ENCODE measurements at regions not wholly inside any gene's neighbourhood (a gene's known extent, or its start where the extent isn't known, plus 50 kb on each side); places are given as distances from the start of the nearest gene placed in this dataset.
A peak's percentile ranks its signal among the peaks of the same experiment; 100 is the strongest.
"Not testable (repeated sequence)": the region's sequence is repeated elsewhere in the genome, so short reads cannot be mapped to it uniquely, and the experiment has no call there.

GRCh38 chr5:159543326-159543725 lies 213.0 kb upstream of the IL12B start:
- no peak for DNase-seq

- DNase-seq: no peak
These were observed 214.9 kb upstream of the IL12B start for GRCh38 chr5:159545156-159545555.

GRCh38 chr5:159547466-159548195 lies 217.3 kb upstream of the IL12B start:
- DNase-seq: no peak

- DNase-seq: no peak
These were observed 218.2 kb upstream of the IL12B start for GRCh38 chr5:159548517-159548916.

- DNase-seq: no peak
These were observed 218.8 kb upstream of the IL12B start for GRCh38 chr5:159549046-159549445.

GRCh38 chr5:159550951-159551350 lies 220.7 kb upstream of the IL12B start:
- DNase-seq: no peak

GRCh38 chr5:159552751-159553150 lies 222.5 kb upstream of the IL12B start:
- DNase-seq: no peak

- no peak for DNase-seq
These were observed 223.5 kb upstream of the IL12B start for GRCh38 chr5:159553792-159554191.

GRCh38 chr5:159555084-159555483 lies 224.8 kb upstream of the IL12B start:
- no peak for DNase-seq

- DNase-seq: no peak
These were observed 229.1 kb upstream of the IL12B start for GRCh38 chr5:159559337-159559736.

GRCh38 chr5:159560088-159560487 lies 229.8 kb upstream of the IL12B start:
- DNase-seq: no peak

- no peak for DNase-seq
These were observed 233.7 kb upstream of the IL12B start for GRCh38 chr5:159564031-159564430.

- no peak for DNase-seq
These were observed 236.5 kb upstream of the IL12B start for GRCh38 chr5:159566832-159567231.

GRCh38 chr5:159567461-159567860 lies 237.2 kb upstream of the IL12B start:
- no peak for DNase-seq

- no peak for DNase-seq
These were observed 241.4 kb upstream of the IL12B start for GRCh38 chr5:159571501-159572244.

GRCh38 chr5:159576902-159577301 lies 246.6 kb upstream of the IL12B start:
- no peak for DNase-seq

GRCh38 chr5:159581502-159582249 lies 251.4 kb upstream of the IL12B start:
- peak; percentile 36 for DNase-seq

- DNase-seq: no peak
These were observed 252.7 kb upstream of the IL12B start for GRCh38 chr5:159582756-159583541.

- DNase-seq: no peak
These were observed 256.6 kb upstream of the IL12B start for GRCh38 chr5:159586921-159587320.

GRCh38 chr5:159588941-159589340 lies 258.7 kb upstream of the IL12B start:
- DNase-seq: no peak

GRCh38 chr5:159593518-159594073 lies 263.3 kb upstream of the IL12B start:
- no peak for DNase-seq

- not testable (repeated sequence) for DNase-seq
These were observed 265.3 kb upstream of the IL12B start for GRCh38 chr5:159595561-159595960.

- no peak for DNase-seq
These were observed 270.9 kb upstream of the IL12B start for GRCh38 chr5:159601216-159601615.

All from NCI-H1105 (cell line).